OCI-LY3 (cell line): ENCODE measurements at regions not wholly inside any gene's neighbourhood (a gene's known extent, or its start where the extent isn't known, plus 50 kb on each side); places are given as distances from the start of the nearest gene placed in this dataset.

Source experiments
- CTCF ChIP-seq: fragments of 200-600, 300-600 bp; sonication (generic); IDR thresholded peaks from 2 replicates; pipeline ENCODE4 v1.5.1; 2014; ENCODE audit warnings: antibody characterized with exemption, low read length, low read depth
- EZH2phosphoT487 ChIP-seq: fragments of 200-600 bp; shearing (Covaris generic); IDR thresholded peaks from 2 replicates; pipeline ENCODE4 v1.6.1; 2018; ENCODE audit warnings: antibody characterized with exemption, mixed run types, low read depth

- TF ChIP-seq CTCF: no peak
- TF ChIP-seq EZH2phosphoT487: no peak
These were observed 155.0 kb upstream of the CITED2 start for GRCh38 chr6:139529420-139529819.
